ENCODE measurements at regions not wholly inside any gene's neighbourhood (a gene's known extent, or its start where the extent isn't known, plus 50 kb on each side); places are given as distances from the start of the nearest gene placed in this dataset.
"Not testable (repeated sequence)": the region's sequence is repeated elsewhere in the genome, so short reads cannot be mapped to it uniquely, and the experiment has no call there.

DNA sequence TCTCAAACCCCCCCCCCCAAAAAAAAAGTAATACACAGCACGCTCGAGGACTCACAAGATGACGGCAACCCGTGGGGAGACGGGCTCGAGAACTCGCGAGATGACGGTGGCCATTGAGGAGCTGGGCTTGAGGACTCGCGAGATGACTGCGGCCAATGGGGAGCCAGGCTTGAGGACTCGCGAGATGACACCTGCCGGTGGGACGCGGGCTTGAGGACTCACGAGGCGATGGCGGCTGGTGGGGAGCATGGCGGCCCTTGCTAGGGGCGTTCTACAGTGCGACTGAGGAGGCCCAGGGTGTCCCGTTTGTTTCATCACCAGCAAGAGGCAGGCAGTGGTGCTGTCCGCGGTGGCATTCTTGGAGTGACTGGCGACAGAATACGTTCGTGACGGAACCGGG lies 172.4 kb upstream of the MAGEB16 start:
- Histone ChIP-seq H3K4me3 (no peak overlapping the region), H3K27ac (no peak overlapping the region), H3K4me1 (no peaks in the 10 kb centered on the region), H3K27me3 (ENCODE audit: insufficient read depth in 3 of 3, low read length in 2 of 3) (no peaks in the 10 kb centered on the region), H3K36me3 (ENCODE audit: insufficient read depth in 1 of 2, low read depth in 1 of 2) (no peaks in the 10 kb centered on the region), H3K9me3 (peaks cover 3% of the 10 kb centered on the region)
- TF ChIP-seq, protein P1, sequence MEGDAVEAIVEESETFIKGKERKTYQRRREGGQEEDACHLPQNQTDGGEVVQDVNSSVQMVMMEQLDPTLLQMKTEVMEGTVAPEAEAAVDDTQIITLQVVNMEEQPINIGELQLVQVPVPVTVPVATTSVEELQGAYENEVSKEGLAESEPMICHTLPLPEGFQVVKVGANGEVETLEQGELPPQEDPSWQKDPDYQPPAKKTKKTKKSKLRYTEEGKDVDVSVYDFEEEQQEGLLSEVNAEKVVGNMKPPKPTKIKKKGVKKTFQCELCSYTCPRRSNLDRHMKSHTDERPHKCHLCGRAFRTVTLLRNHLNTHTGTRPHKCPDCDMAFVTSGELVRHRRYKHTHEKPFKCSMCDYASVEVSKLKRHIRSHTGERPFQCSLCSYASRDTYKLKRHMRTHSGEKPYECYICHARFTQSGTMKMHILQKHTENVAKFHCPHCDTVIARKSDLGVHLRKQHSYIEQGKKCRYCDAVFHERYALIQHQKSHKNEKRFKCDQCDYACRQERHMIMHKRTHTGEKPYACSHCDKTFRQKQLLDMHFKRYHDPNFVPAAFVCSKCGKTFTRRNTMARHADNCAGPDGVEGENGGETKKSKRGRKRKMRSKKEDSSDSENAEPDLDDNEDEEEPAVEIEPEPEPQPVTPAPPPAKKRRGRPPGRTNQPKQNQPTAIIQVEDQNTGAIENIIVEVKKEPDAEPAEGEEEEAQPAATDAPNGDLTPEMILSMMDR (IDR thresholded peaks at IDR 0.05), result no peak
- WGBS, 3 donors, result 95 to 97% (median 97%) methylated on average over 13 to 31 of the region's 31 CpGs
- intact Hi-C loops (cut with DNase I), result no loop called here
- no peak for DNase-seq
- no peak for ATAC-seq

DNA sequence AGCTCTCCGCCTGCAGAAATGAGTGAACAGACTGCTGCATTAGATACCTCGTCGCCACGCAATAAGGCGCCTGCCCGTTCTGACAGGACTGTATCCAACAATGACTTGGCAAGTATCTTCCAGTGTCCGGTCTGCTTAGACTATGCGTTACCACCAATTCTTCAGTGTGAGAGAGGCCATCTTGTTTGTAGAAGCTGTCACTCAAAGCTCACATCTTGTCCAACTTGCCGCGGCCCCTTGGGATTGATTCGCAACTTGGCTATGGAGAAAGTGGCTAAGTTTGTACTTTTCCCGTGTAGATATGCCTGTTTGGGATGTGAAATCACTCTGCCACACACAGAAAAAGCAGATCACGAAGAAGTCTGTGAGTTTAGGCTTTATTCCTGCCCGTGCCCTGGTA lies 172.0 kb upstream of the MAGEB16 start:
- H3K36me3 ChIP-seq (ENCODE audit: insufficient read depth in 1 of 2, low read depth in 1 of 2), result no peaks in the 10 kb centered on the region
- H3K27ac ChIP-seq, result no peak overlapping the region
- peaks cover 3% of the 10 kb centered on the region for H3K9me3 ChIP-seq
- TF ChIP-seq, protein P1 (IDR thresholded peaks at IDR 0.05), result no peak
- H3K27me3 ChIP-seq (ENCODE audit: insufficient read depth in 3 of 3, low read length in 2 of 3), result no peaks in the 10 kb centered on the region
- ATAC-seq (no peak), DNase-seq (no peak)
- H3K4me3 ChIP-seq, result no peak overlapping the region
- H3K4me1 ChIP-seq, result no peaks in the 10 kb centered on the region
- intact Hi-C loops (cut with DNase I), result no loop called here
- 85 to 95% (median 92%) methylated on average over 14 of the region's 14 CpGs for WGBS, 3 donors

DNA sequence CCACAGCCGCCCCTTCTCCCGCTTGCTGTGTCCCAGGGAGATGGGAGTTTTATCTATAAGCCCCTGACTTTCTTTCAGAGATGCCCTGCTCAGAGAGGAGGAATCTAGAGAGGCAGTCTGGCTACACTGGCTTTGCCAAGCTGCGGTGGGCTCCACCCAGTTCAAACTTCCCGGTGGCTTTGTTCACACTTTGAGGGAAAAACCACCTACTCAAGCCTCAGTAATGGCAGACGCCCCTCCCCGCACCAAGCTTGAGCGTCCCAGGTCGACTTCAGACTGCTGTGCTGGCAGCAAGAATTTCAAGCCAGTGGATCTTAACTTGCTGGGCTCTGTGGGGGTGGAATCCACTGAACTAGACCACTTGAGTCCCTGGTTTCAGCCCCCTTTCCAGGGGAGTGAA lies 162.2 kb upstream of the MAGEB16 start:
- WGBS, 3 donors, result 71 to 86% (median 78%) methylated on average over 8 of the region's 8 CpGs
- not testable (repeated sequence) for ATAC-seq, DNase-seq

DNA sequence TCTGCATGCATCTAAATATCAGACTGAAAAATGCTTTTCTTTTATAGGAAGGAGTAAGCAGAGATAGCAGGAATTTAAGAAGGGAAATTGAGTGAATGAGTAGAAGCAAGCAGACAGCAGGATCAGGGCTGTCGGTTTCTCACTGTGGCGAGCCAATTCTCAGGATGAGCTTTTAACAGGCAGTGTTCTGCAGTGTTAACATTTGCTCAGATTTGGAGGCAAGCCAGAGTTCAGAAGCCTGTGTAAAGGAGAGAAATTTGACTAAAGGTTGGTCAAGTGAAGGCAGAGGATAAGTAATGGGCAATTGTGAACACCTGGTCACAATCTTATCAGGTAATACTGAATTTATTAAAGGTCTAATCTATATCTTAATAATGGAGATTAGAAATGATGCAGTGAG lies 133.3 kb upstream of the MAGEB16 start:
- H3K27me3 ChIP-seq (ENCODE audit: insufficient read depth in 3 of 3, low read length in 2 of 3), result peaks cover 0 to 3% (median 0%) of the 10 kb centered on the region in 3 donors
- TF ChIP-seq, protein P1 (IDR thresholded peaks at IDR 0.05), result no peak
- WGBS, 3 donors, result 5 to 27% (median 10%) methylated on average over 2 of the region's 2 CpGs
- no peak for ATAC-seq
- H3K9me3 ChIP-seq, result no peaks in the 10 kb centered on the region
- DNase-seq, result no peak
- H3K36me3 ChIP-seq (ENCODE audit: insufficient read depth in 1 of 2, low read depth in 1 of 2), result no peaks in the 10 kb centered on the region
- no peaks in the 10 kb centered on the region for H3K4me1 ChIP-seq
- intact Hi-C loops (cut with DNase I), result no loop called here
- no peak overlapping the region for H3K27ac ChIP-seq
- no peak overlapping the region for H3K4me3 ChIP-seq

More for the DNA sequence above, 162.2 kb upstream of the MAGEB16 start:
- intact Hi-C loops (cut with DNase I); H3K9me3 ChIP-seq; H3K4me3 ChIP-seq; H3K4me1 ChIP-seq; H3K36me3 ChIP-seq (ENCODE audit: insufficient read depth in 1 of 2, low read depth in 1 of 2); H3K27ac ChIP-seq; H3K27me3 ChIP-seq (ENCODE audit: insufficient read depth in 3 of 3, low read length in 2 of 3): not testable (repeated sequence)

DNA sequence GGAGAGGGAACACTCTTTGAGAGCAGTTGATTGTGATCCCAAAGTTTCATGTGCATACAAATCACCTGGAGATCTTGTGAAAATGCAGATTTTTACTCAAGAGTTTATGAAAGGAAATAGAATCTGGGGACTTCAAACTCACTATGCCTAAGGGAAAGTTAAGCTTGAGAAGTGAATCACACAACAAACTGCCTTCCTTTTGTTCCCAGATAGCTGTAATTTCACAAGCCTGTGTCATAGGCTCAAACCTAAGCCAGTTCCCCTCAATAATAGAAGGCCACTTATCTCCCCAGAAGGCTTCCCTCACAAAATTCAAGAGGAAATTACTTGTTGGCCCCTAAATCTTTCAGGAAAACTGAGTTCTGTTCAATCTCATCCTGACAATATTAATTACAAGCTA lies 132.8 kb upstream of the MAGEB16 start:
- TF ChIP-seq, protein P1 (IDR thresholded peaks at IDR 0.05), result no peak
- Histone ChIP-seq H3K4me3 (no peak overlapping the region), H3K9me3 (no peaks in the 10 kb centered on the region), H3K27me3 (ENCODE audit: insufficient read depth in 3 of 3, low read length in 2 of 3) (peaks cover 0 to 3% (median 0%) of the 10 kb centered on the region in 3 donors), H3K36me3 (ENCODE audit: insufficient read depth in 1 of 2, low read depth in 1 of 2) (no peaks in the 10 kb centered on the region), H3K27ac (no peak overlapping the region), H3K4me1 (no peaks in the 10 kb centered on the region)
- ATAC-seq, result no peak
- no peak for DNase-seq
- intact Hi-C loops (cut with DNase I), result no loop called here
